Mucosa of gallbladder (tissue), 1 donor: ENCODE measurements at regions not wholly inside any gene's neighbourhood (a gene's known extent, or its start where the extent isn't known, plus 50 kb on each side); places are given as distances from the start of the nearest gene placed in this dataset.
"Not testable (repeated sequence)": the region's sequence is repeated elsewhere in the genome, so short reads cannot be mapped to it uniquely, and the experiment has no call there.

Source experiments
- DNase-seq: peaks from one replicate; pipeline ENCODE4 v3.0.0-alpha.2; 2020; ENCODE audit warnings: low spot score
- donor health status: DM: no; HTN: no; CAD: no.

GRCh38 chr7:113389112-113389646 lies 270.8 kb upstream of the SMIM30 start:
- no peak for DNase-seq

GRCh38 chr7:113383638-113384037 lies 265.3 kb upstream of the SMIM30 start:
- no peak for DNase-seq

GRCh38 chr7:113379746-113380145 lies 261.4 kb upstream of the SMIM30 start:
- no peak for DNase-seq

GRCh38 chr7:113374955-113375354 lies 256.6 kb upstream of the SMIM30 start:
- DNase-seq: no peak

GRCh38 chr7:113373863-113374262 lies 255.5 kb upstream of the SMIM30 start:
- no peak for DNase-seq

GRCh38 chr7:113371416-113372043 lies 253.2 kb upstream of the SMIM30 start:
- DNase-seq: peak; percentile 19

GRCh38 chr7:113370910-113371309 lies 252.6 kb upstream of the SMIM30 start:
- no peak for DNase-seq

GRCh38 chr7:113368256-113368655 lies 249.9 kb upstream of the SMIM30 start:
- no peak for DNase-seq

GRCh38 chr7:113367041-113367586 lies 248.8 kb upstream of the SMIM30 start:
- DNase-seq: no peak

GRCh38 chr7:113366122-113366521 lies 247.8 kb upstream of the SMIM30 start:
- no peak for DNase-seq

- DNase-seq: no peak
These were observed 231.0 kb upstream of the SMIM30 start for GRCh38 chr7:113349339-113349738.

GRCh38 chr7:113339661-113340060 lies 221.3 kb upstream of the SMIM30 start:
- DNase-seq: no peak

GRCh38 chr7:113338071-113338696 lies 219.8 kb upstream of the SMIM30 start:
- DNase-seq: no peak

GRCh38 chr7:113336838-113337237 lies 218.5 kb upstream of the SMIM30 start:
- DNase-seq: not testable (repeated sequence)

- DNase-seq: no peak
These were observed 213.0 kb upstream of the SMIM30 start for GRCh38 chr7:113331155-113331898.

- no peak for DNase-seq
These were observed 202.8 kb upstream of the SMIM30 start for GRCh38 chr7:113321201-113321600.

- DNase-seq: no peak
These were observed 202.1 kb upstream of the SMIM30 start for GRCh38 chr7:113320419-113320818.

GRCh38 chr7:113314594-113314993 lies 196.2 kb upstream of the SMIM30 start:
- DNase-seq: no peak

- DNase-seq: no peak
These were observed 190.0 kb upstream of the SMIM30 start for GRCh38 chr7:113308399-113308798.

- no peak for DNase-seq
These were observed 188.8 kb upstream of the SMIM30 start for GRCh38 chr7:113307147-113307546.

- no peak for DNase-seq
These were observed 187.9 kb upstream of the SMIM30 start for GRCh38 chr7:113306302-113306701.

GRCh38 chr7:113304104-113304503 lies 185.8 kb upstream of the SMIM30 start:
- no peak for DNase-seq
